HG03280 (cell line): ENCODE measurements at regions not wholly inside any gene's neighbourhood (a gene's known extent, or its start where the extent isn't known, plus 50 kb on each side); places are given as distances from the start of the nearest gene placed in this dataset.

Source experiments
- ATAC-seq: cut with Tn5 transposase; IDR thresholded peaks from one replicate; pipeline ENCODE4 v1.9.1; 2021; ENCODE audit warnings: mild to moderate bottlenecking, moderate library complexity; ENCODE audit not compliant: unreplicated experiment

GRCh38 chr10:124288486-124288885, 130.2 kb downstream of the OAT start:
- no peak for ATAC-seq

- no peak for ATAC-seq
Observed at GRCh38 chr10:124287791-124288190, 130.9 kb downstream of the OAT start.

- no peak for ATAC-seq
Observed at GRCh38 chr10:124287071-124287685, 131.5 kb downstream of the OAT start.

GRCh38 chr10:124286621-124287020, 132.1 kb downstream of the OAT start:
- no peak for ATAC-seq

- ATAC-seq: peak; percentile 69
Observed at GRCh38 chr10:124285587-124286527, 132.9 kb downstream of the OAT start.

GRCh38 chr10:124283949-124284250, 134.8 kb downstream of the OAT start:
- no peak for ATAC-seq

- ATAC-seq: no peak
Observed at GRCh38 chr10:124283215-124283948, 135.3 kb downstream of the OAT start.

- no peak for ATAC-seq
Observed at GRCh38 chr10:124282326-124282725, 136.4 kb downstream of the OAT start.

GRCh38 chr10:124281666-124282065, 137.1 kb downstream of the OAT start:
- no peak for ATAC-seq

- ATAC-seq: no peak
Observed at GRCh38 chr10:124280916-124281315, 137.8 kb downstream of the OAT start.

GRCh38 chr10:124279882-124280281, 138.8 kb downstream of the OAT start:
- ATAC-seq: no peak

GRCh38 chr10:124279298-124279697, 139.4 kb downstream of the OAT start:
- ATAC-seq: no peak

GRCh38 chr10:124278356-124278755, 140.4 kb downstream of the OAT start:
- ATAC-seq: no peak

GRCh38 chr10:124273141-124273540, 145.6 kb downstream of the OAT start:
- no peak for ATAC-seq

- no peak for ATAC-seq
Observed at GRCh38 chr10:124271676-124272075, 147.0 kb downstream of the OAT start.

GRCh38 chr10:124270530-124271327, 148.0 kb downstream of the OAT start:
- no peak for ATAC-seq

GRCh38 chr10:124268976-124269375, 149.7 kb downstream of the OAT start:
- no peak for ATAC-seq

- ATAC-seq: no peak
Observed at GRCh38 chr10:124267911-124268549, 150.7 kb downstream of the OAT start.

- ATAC-seq: no peak
Observed at GRCh38 chr10:124267231-124267885, 151.4 kb downstream of the OAT start.
